ENCODE measurements at regions not wholly inside any gene's neighbourhood (a gene's known extent, or its start where the extent isn't known, plus 50 kb on each side); places are given as distances from the start of the nearest gene placed in this dataset.

DNA sequence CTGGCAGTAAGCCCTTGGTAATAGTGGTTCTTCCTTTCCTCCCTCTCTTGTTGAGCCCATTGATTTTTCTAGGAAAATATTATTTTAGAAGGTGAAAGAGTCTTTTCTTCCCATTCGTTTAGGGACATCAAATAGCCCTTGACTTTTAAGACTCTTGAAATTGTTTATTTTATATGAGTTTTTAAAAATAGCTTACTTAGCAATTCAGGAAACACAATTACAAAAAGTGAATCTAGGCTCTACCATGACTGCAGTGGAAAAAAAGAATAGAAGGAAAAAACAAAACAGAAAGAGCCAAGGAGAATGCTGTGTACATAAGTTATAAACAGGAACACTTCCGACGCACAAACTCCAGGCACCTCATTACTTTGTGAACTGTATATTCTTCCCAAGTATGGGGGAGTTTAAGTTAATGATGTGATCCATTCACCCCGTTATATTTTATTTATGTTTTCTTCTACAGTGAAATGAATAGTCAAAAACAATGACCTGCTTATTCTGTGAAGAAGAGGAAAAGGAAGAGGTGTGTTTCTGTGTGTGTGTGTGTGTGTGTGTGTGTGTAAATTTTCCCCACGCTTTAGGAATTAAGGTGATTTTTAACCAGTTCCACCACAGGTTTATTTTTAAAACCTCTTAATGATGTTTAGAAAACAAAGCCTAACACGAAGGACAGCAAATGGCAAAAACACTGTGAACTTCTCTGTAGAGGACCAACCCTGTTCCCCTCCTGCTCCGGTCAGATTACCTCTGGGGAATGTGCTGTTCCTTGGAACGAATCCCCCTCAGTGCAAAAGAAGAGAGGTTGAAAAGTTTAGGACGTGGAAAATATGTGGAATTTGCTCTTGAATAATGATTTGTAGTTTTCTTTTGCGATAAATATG, 266.3 kb downstream of the KLF5 start:
- Histone ChIP-seq H2BK15ac (ENCODE audit: low read depth, poor library complexity, severe bottlenecking) (no peak overlapping the region), H3K79me1 (replicated peaks; ENCODE audit: low read length, poor library complexity, severe bottlenecking) (no peaks in the 10 kb centered on the region), H3K27me3 (ENCODE audit: control insufficient read depth in 1 of 2, insufficient read depth in 1 of 2, low read length in 2 of 2) (no peaks in the 10 kb centered on the region), H3K27ac (ENCODE audit: low read length, poor library complexity, severe bottlenecking) (peak overlapping the region; percentile 54), H3K36me3 (ENCODE audit: control insufficient read depth in 1 of 2, insufficient read depth in 2 of 2, low read depth in 1 of 2, low read length in 2 of 2) (no peaks in the 10 kb centered on the region), H4K8ac (ENCODE audit: low read length) (no peak overlapping the region), H3K4me1 (ENCODE audit: control insufficient read depth, insufficient read depth, low read depth, low read length) (peaks cover 1% of the 10 kb centered on the region), H3K23ac (ENCODE audit: low read length in 2 of 2) (no peak overlapping the region), H3K9me3 (ENCODE audit: control insufficient read depth, low read length) (no peaks in the 10 kb centered on the region), H2BK5ac (ENCODE audit: low read depth, low read length, poor library complexity, severe bottlenecking) (no peak overlapping the region), H2BK12ac (ENCODE audit: low read length in 2 of 2) (peak overlapping the region in 1 of 2 experiments; percentile 43), H4K91ac (ENCODE audit: low read length) (no peak overlapping the region), H2AK5ac (ENCODE audit: low read length, severe bottlenecking) (peak overlapping the region; percentile 87), H3K4ac (ENCODE audit: low read depth in 1 of 2, low read length in 2 of 2) (no peak overlapping the region), H3K9ac (ENCODE audit: low read length) (no peak overlapping the region), H3K4me3 (ENCODE audit: insufficient read depth in 1 of 2, low read depth in 1 of 2, low read length in 2 of 2) (no peak overlapping the region), H3K14ac (ENCODE audit: low read length in 2 of 2) (no peak overlapping the region), H3K4me2 (ENCODE audit: low read length, poor library complexity, severe bottlenecking) (peak overlapping the region; percentile 72), H2AFZ (ENCODE audit: low read depth, low read length) (no peak overlapping the region), H3K18ac (ENCODE audit: low read depth in 1 of 2, low read length in 2 of 2) (no peak overlapping the region), H2BK120ac (ENCODE audit: low read depth, low read length) (peak overlapping the region; percentile 49)
- DNase-seq: no peak
- WGBS: 53% methylated on average over 4 of the region's 10 CpGs

DNA sequence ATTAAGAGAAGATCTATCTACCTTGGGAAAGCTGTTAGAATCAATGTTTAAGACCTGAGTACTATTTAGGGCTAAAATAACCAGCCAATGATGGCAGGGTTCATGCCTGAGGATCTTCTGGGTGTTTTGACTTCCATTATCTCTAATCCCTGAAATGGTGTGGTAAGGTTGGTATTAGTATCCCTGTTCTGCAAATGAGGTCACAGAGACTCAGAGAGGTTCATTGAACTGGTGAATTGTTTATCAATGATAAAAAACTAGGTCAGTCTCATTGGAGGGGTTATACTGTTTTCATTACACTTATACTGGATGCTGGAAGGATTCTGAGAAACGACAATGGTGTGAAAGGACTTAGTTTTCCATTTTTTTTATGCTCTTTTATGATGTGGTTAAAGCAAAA, 264.8 kb downstream of the KLF5 start:
- Histone ChIP-seq H2BK5ac (ENCODE audit: low read depth, low read length, poor library complexity, severe bottlenecking) (no peak overlapping the region), H3K14ac (ENCODE audit: low read length in 2 of 2) (no peak overlapping the region), H2BK120ac (ENCODE audit: low read depth, low read length) (no peak overlapping the region), H4K91ac (ENCODE audit: low read length) (no peak overlapping the region), H3K4me2 (ENCODE audit: low read length, poor library complexity, severe bottlenecking) (no peak overlapping the region), H2BK12ac (ENCODE audit: low read length in 2 of 2) (no peak overlapping the region), H4K8ac (ENCODE audit: low read length) (no peak overlapping the region), H3K4me1 (ENCODE audit: control insufficient read depth, insufficient read depth, low read depth, low read length) (peaks cover 1% of the 10 kb centered on the region), H2BK15ac (ENCODE audit: low read depth, poor library complexity, severe bottlenecking) (no peak overlapping the region), H3K23ac (ENCODE audit: low read length in 2 of 2) (no peak overlapping the region), H3K4ac (ENCODE audit: low read depth in 1 of 2, low read length in 2 of 2) (no peak overlapping the region), H3K4me3 (ENCODE audit: insufficient read depth in 1 of 2, low read depth in 1 of 2, low read length in 2 of 2) (no peak overlapping the region), H3K18ac (ENCODE audit: low read depth in 1 of 2, low read length in 2 of 2) (no peak overlapping the region), H3K79me1 (replicated peaks; ENCODE audit: low read length, poor library complexity, severe bottlenecking) (no peaks in the 10 kb centered on the region), H3K27ac (ENCODE audit: low read length, poor library complexity, severe bottlenecking) (no peak overlapping the region), H3K9ac (ENCODE audit: low read length) (no peak overlapping the region), H3K36me3 (ENCODE audit: control insufficient read depth in 1 of 2, insufficient read depth in 2 of 2, low read depth in 1 of 2, low read length in 2 of 2) (no peaks in the 10 kb centered on the region), H2AK5ac (ENCODE audit: low read length, severe bottlenecking) (no peak overlapping the region), H3K27me3 (ENCODE audit: control insufficient read depth in 1 of 2, insufficient read depth in 1 of 2, low read length in 2 of 2) (no peaks in the 10 kb centered on the region), H3K9me3 (ENCODE audit: control insufficient read depth, low read length) (no peaks in the 10 kb centered on the region), H2AFZ (ENCODE audit: low read depth, low read length) (no peak overlapping the region)
- no peak for DNase-seq
- WGBS: 86% methylated on average over 1 of the region's 1 CpG

DNA sequence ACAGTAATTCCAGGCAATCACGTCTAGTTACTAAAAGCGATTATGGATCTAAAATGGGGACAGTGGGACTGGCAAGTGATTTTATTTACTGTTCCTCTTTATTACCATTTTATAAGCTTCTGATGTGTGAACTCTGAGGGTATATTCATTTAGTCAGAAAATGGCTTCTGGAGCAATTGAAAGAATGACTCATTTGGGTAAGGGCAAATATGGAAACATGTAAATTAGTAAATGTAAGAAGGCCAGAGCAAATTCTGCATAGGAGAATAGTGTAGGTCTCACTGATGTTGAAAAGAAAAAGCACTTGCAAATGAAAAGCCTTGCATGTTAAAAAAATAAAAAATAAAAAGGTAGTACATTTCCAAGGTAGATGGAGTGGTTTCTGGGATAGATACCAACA, 262.2 kb downstream of the KLF5 start:
- Histone ChIP-seq H3K9me3 (ENCODE audit: control insufficient read depth, low read length) (no peaks in the 10 kb centered on the region), H3K4ac (ENCODE audit: low read depth in 1 of 2, low read length in 2 of 2) (no peak overlapping the region), H2AFZ (ENCODE audit: low read depth, low read length) (no peak overlapping the region), H3K14ac (ENCODE audit: low read length in 2 of 2) (no peak overlapping the region), H3K9ac (ENCODE audit: low read length) (no peak overlapping the region), H3K4me2 (ENCODE audit: low read length, poor library complexity, severe bottlenecking) (no peak overlapping the region), H3K27ac (ENCODE audit: low read length, poor library complexity, severe bottlenecking) (no peak overlapping the region), H3K27me3 (ENCODE audit: control insufficient read depth in 1 of 2, insufficient read depth in 1 of 2, low read length in 2 of 2) (no peaks in the 10 kb centered on the region), H2BK12ac (ENCODE audit: low read length in 2 of 2) (no peak overlapping the region), H2AK5ac (ENCODE audit: low read length, severe bottlenecking) (no peak overlapping the region), H2BK15ac (ENCODE audit: low read depth, poor library complexity, severe bottlenecking) (no peak overlapping the region), H3K23ac (ENCODE audit: low read length in 2 of 2) (no peak overlapping the region), H3K18ac (ENCODE audit: low read depth in 1 of 2, low read length in 2 of 2) (no peak overlapping the region), H3K4me1 (ENCODE audit: control insufficient read depth, insufficient read depth, low read depth, low read length) (peaks cover 1% of the 10 kb centered on the region), H4K91ac (ENCODE audit: low read length) (no peak overlapping the region), H3K36me3 (ENCODE audit: control insufficient read depth in 1 of 2, insufficient read depth in 2 of 2, low read depth in 1 of 2, low read length in 2 of 2) (no peaks in the 10 kb centered on the region), H2BK5ac (ENCODE audit: low read depth, low read length, poor library complexity, severe bottlenecking) (no peak overlapping the region), H3K79me1 (replicated peaks; ENCODE audit: low read length, poor library complexity, severe bottlenecking) (no peaks in the 10 kb centered on the region), H2BK120ac (ENCODE audit: low read depth, low read length) (no peak overlapping the region), H3K4me3 (ENCODE audit: insufficient read depth in 1 of 2, low read depth in 1 of 2, low read length in 2 of 2) (no peak overlapping the region), H4K8ac (ENCODE audit: low read length) (no peak overlapping the region)
- no peak for DNase-seq
- WGBS: 100% methylated on average over 2 of the region's 2 CpGs

DNA sequence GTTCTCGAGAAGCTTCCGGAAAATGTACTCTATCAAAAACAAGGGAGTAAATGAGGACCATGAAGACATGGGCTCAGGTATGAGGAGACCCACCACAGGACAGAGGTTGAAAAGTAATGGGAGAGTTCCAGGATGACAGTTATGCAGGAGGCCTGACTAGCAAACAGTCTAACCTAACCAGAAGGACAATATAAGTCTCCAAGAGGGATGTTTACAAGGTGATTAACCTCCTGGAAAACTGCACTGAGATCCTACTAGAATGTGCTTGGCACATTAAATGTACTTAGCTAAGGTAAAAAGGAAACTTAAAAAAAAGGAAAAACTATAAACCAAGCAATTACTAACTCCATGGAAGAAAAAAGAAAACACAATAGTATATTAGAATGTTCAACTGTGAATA, 258.3 kb downstream of the KLF5 start:
- H3K4me1 ChIP-seq (ENCODE audit: control insufficient read depth, insufficient read depth, low read depth, low read length): no peaks in the 10 kb centered on the region
- no peaks in the 10 kb centered on the region for H3K27me3 ChIP-seq (ENCODE audit: control insufficient read depth in 1 of 2, insufficient read depth in 1 of 2, low read length in 2 of 2)
- H3K4me2 ChIP-seq (ENCODE audit: low read length, poor library complexity, severe bottlenecking): no peak overlapping the region
- no peak overlapping the region for H4K91ac ChIP-seq (ENCODE audit: low read length)
- no peak overlapping the region for H2BK15ac ChIP-seq (ENCODE audit: low read depth, poor library complexity, severe bottlenecking)
- H3K9ac ChIP-seq (ENCODE audit: low read length): no peak overlapping the region
- H3K23ac ChIP-seq (ENCODE audit: low read length in 2 of 2): no peak overlapping the region
- H2AK5ac ChIP-seq (ENCODE audit: low read length, severe bottlenecking): no peak overlapping the region
- H2BK5ac ChIP-seq (ENCODE audit: low read depth, low read length, poor library complexity, severe bottlenecking): no peak overlapping the region
- H3K14ac ChIP-seq (ENCODE audit: low read length in 2 of 2): no peak overlapping the region
- no peak overlapping the region for H2AFZ ChIP-seq (ENCODE audit: low read depth, low read length)
- H3K79me1 ChIP-seq (replicated peaks; ENCODE audit: low read length, poor library complexity, severe bottlenecking): no peaks in the 10 kb centered on the region
- H3K18ac ChIP-seq (ENCODE audit: low read depth in 1 of 2, low read length in 2 of 2): no peak overlapping the region
- H2BK12ac ChIP-seq (ENCODE audit: low read length in 2 of 2): no peak overlapping the region
- H3K9me3 ChIP-seq (ENCODE audit: control insufficient read depth, low read length): peaks cover 17% of the 10 kb centered on the region
- 100% methylated on average over 2 of the region's 2 CpGs for WGBS
- no peak overlapping the region for H3K27ac ChIP-seq (ENCODE audit: low read length, poor library complexity, severe bottlenecking)
- DNase-seq: no peak
- H3K4ac ChIP-seq (ENCODE audit: low read depth in 1 of 2, low read length in 2 of 2): no peak overlapping the region
- H3K4me3 ChIP-seq (ENCODE audit: insufficient read depth in 1 of 2, low read depth in 1 of 2, low read length in 2 of 2): no peak overlapping the region
- no peak overlapping the region for H4K8ac ChIP-seq (ENCODE audit: low read length)
- no peak overlapping the region for H2BK120ac ChIP-seq (ENCODE audit: low read depth, low read length)
- H3K36me3 ChIP-seq (ENCODE audit: control insufficient read depth in 1 of 2, insufficient read depth in 2 of 2, low read depth in 1 of 2, low read length in 2 of 2): no peaks in the 10 kb centered on the region

Measured in mesenchymal stem cell (in vitro differentiated cells and primary cell).